SJSA1 (cell line): ENCODE measurements at regions not wholly inside any gene's neighbourhood (a gene's known extent, or its start where the extent isn't known, plus 50 kb on each side); places are given as distances from the start of the nearest gene placed in this dataset.

Source experiments
- DNase-seq, 2 experiments: peaks; one replicate each; pipeline ENCODE4 v3.0.0-alpha.2; 2015 to 2020; ENCODE audit warnings: low spot score in 2 of 2, low read depth in 1 of 2
- H3K27ac ChIP-seq: fragments of 250-450 bp; sonication (Bioruptor Pico); 2 replicates; pipeline ENCODE4 v1.5.1; 2020; ENCODE audit warnings: mild to moderate bottlenecking, moderate library complexity
- H3K27me3 ChIP-seq: fragments of 250-450 bp; sonication (Bioruptor Pico); replicated peaks from 2 replicates; pipeline ENCODE4 v1.5.1; 2020; ENCODE audit warnings: mild to moderate bottlenecking, moderate library complexity
- H3K36me3 ChIP-seq: fragments of 250-450 bp; sonication (Bioruptor Pico); 2 replicates; pipeline ENCODE4 v1.5.1; 2020; ENCODE audit warnings: mild to moderate bottlenecking
- H3K4me1 ChIP-seq: fragments of 250-450 bp; sonication (Bioruptor Pico); replicated peaks from 2 replicates; pipeline ENCODE4 v1.6.1; 2021; ENCODE audit warnings: mild to moderate bottlenecking
- H3K4me3 ChIP-seq: fragments of 250-450 bp; sonication (Bioruptor Pico); 2 replicates; pipeline ENCODE4 v1.5.1; 2020; ENCODE audit warnings: mild to moderate bottlenecking
- H3K9me3 ChIP-seq: fragments of 250-450 bp; sonication (Bioruptor Pico); replicated peaks from 2 replicates; pipeline ENCODE4 v1.5.1; 2020; ENCODE audit warnings: mild to moderate bottlenecking

- H3K36me3 ChIP-seq: no peaks in the 10 kb centered on the region
- H3K27me3 ChIP-seq: no peaks in the 10 kb centered on the region
- H3K9me3 ChIP-seq: no peaks in the 10 kb centered on the region
- DNase-seq: no peak
- H3K4me1 ChIP-seq: no peaks in the 10 kb centered on the region
- H3K4me3 ChIP-seq: no peak overlapping the region
- H3K27ac ChIP-seq: no peak overlapping the region
Measured at GRCh38 chr10:56298941-56299340, 62.1 kb downstream of the ZWINT start.

GRCh38 chr10:56296618-56297017 lies 64.4 kb downstream of the ZWINT start:
- Histone ChIP-seq H3K4me3 (no peak overlapping the region), H3K4me1 (no peaks in the 10 kb centered on the region), H3K9me3 (no peaks in the 10 kb centered on the region), H3K27ac (no peak overlapping the region), H3K27me3 (no peaks in the 10 kb centered on the region), H3K36me3 (no peaks in the 10 kb centered on the region)
- DNase-seq: no peak

- H3K9me3 ChIP-seq: no peaks in the 10 kb centered on the region
- DNase-seq: no peak
- no peak overlapping the region for H3K4me3 ChIP-seq
- no peaks in the 10 kb centered on the region for H3K27me3 ChIP-seq
- no peak overlapping the region for H3K27ac ChIP-seq
- no peaks in the 10 kb centered on the region for H3K4me1 ChIP-seq
- no peaks in the 10 kb centered on the region for H3K36me3 ChIP-seq
Measured at GRCh38 chr10:56288403-56288802, 72.7 kb downstream of the ZWINT start.

- no peaks in the 10 kb centered on the region for H3K27me3 ChIP-seq
- H3K36me3 ChIP-seq: no peaks in the 10 kb centered on the region
- H3K4me1 ChIP-seq: no peaks in the 10 kb centered on the region
- DNase-seq: no peak
- H3K4me3 ChIP-seq: no peak overlapping the region
- no peak overlapping the region for H3K27ac ChIP-seq
- H3K9me3 ChIP-seq: no peaks in the 10 kb centered on the region
Measured at GRCh38 chr10:56286096-56286495, 75.0 kb downstream of the ZWINT start.

- Histone ChIP-seq H3K9me3 (no peaks in the 10 kb centered on the region), H3K27ac (no peak overlapping the region), H3K36me3 (no peaks in the 10 kb centered on the region), H3K4me1 (no peaks in the 10 kb centered on the region), H3K27me3 (no peaks in the 10 kb centered on the region), H3K4me3 (no peak overlapping the region)
- DNase-seq: no peak
Measured at GRCh38 chr10:56279270-56279669, 81.8 kb downstream of the ZWINT start.

GRCh38 chr10:56269181-56269580 lies 91.9 kb downstream of the ZWINT start:
- Histone ChIP-seq H3K27ac (no peak overlapping the region), H3K4me3 (no peak overlapping the region), H3K4me1 (no peaks in the 10 kb centered on the region), H3K27me3 (no peaks in the 10 kb centered on the region), H3K9me3 (no peaks in the 10 kb centered on the region), H3K36me3 (no peaks in the 10 kb centered on the region)
- DNase-seq: no peak

- no peak for DNase-seq
- no peaks in the 10 kb centered on the region for H3K9me3 ChIP-seq
- H3K36me3 ChIP-seq: no peaks in the 10 kb centered on the region
- no peak overlapping the region for H3K27ac ChIP-seq
- H3K4me3 ChIP-seq: no peak overlapping the region
- H3K4me1 ChIP-seq: no peaks in the 10 kb centered on the region
- H3K27me3 ChIP-seq: no peaks in the 10 kb centered on the region
Measured at GRCh38 chr10:56266120-56266519, 94.9 kb downstream of the ZWINT start.

GRCh38 chr10:56258991-56259390 lies 102.1 kb downstream of the ZWINT start:
- Histone ChIP-seq H3K27ac (no peak overlapping the region), H3K36me3 (no peaks in the 10 kb centered on the region), H3K4me3 (no peak overlapping the region), H3K9me3 (no peaks in the 10 kb centered on the region), H3K27me3 (no peaks in the 10 kb centered on the region), H3K4me1 (no peaks in the 10 kb centered on the region)
- no peak for DNase-seq

GRCh38 chr10:56258378-56258777 lies 102.7 kb downstream of the ZWINT start:
- H3K4me1 ChIP-seq: no peaks in the 10 kb centered on the region
- no peaks in the 10 kb centered on the region for H3K36me3 ChIP-seq
- H3K4me3 ChIP-seq: no peak overlapping the region
- H3K9me3 ChIP-seq: no peaks in the 10 kb centered on the region
- DNase-seq: no peak
- H3K27ac ChIP-seq: no peak overlapping the region
- no peaks in the 10 kb centered on the region for H3K27me3 ChIP-seq

GRCh38 chr10:56255298-56255697 lies 105.8 kb downstream of the ZWINT start:
- Histone ChIP-seq H3K4me3 (no peak overlapping the region), H3K9me3 (no peaks in the 10 kb centered on the region), H3K27ac (no peak overlapping the region), H3K4me1 (no peaks in the 10 kb centered on the region), H3K36me3 (no peaks in the 10 kb centered on the region), H3K27me3 (no peaks in the 10 kb centered on the region)
- no peak for DNase-seq

GRCh38 chr10:56240471-56240870 lies 120.6 kb downstream of the ZWINT start:
- Histone ChIP-seq H3K36me3 (no peaks in the 10 kb centered on the region), H3K4me1 (no peaks in the 10 kb centered on the region), H3K27me3 (no peaks in the 10 kb centered on the region), H3K4me3 (no peak overlapping the region), H3K9me3 (no peaks in the 10 kb centered on the region), H3K27ac (no peak overlapping the region)
- DNase-seq: no peak

- no peaks in the 10 kb centered on the region for H3K9me3 ChIP-seq
- no peaks in the 10 kb centered on the region for H3K4me1 ChIP-seq
- H3K27me3 ChIP-seq: no peaks in the 10 kb centered on the region
- H3K27ac ChIP-seq: no peak overlapping the region
- H3K36me3 ChIP-seq: no peaks in the 10 kb centered on the region
- H3K4me3 ChIP-seq: no peak overlapping the region
- no peak for DNase-seq
Measured at GRCh38 chr10:56231436-56231835, 129.6 kb downstream of the ZWINT start.

- no peak overlapping the region for H3K4me3 ChIP-seq
- no peaks in the 10 kb centered on the region for H3K36me3 ChIP-seq
- no peaks in the 10 kb centered on the region for H3K9me3 ChIP-seq
- H3K4me1 ChIP-seq: no peaks in the 10 kb centered on the region
- H3K27ac ChIP-seq: no peak overlapping the region
- no peaks in the 10 kb centered on the region for H3K27me3 ChIP-seq
- DNase-seq: no peak
Measured at GRCh38 chr10:56222237-56222636, 138.8 kb downstream of the ZWINT start.

GRCh38 chr10:56212951-56213350 lies 148.1 kb downstream of the ZWINT start:
- Histone ChIP-seq H3K4me3 (no peak overlapping the region), H3K27me3 (no peaks in the 10 kb centered on the region), H3K4me1 (no peaks in the 10 kb centered on the region), H3K36me3 (no peaks in the 10 kb centered on the region), H3K27ac (no peak overlapping the region), H3K9me3 (no peaks in the 10 kb centered on the region; the same call in 1 of the 2 replicates)
- DNase-seq: no peak

- Histone ChIP-seq H3K9me3 (no peaks in the 10 kb centered on the region), H3K27me3 (no peaks in the 10 kb centered on the region), H3K4me3 (no peak overlapping the region), H3K4me1 (no peaks in the 10 kb centered on the region), H3K36me3 (no peaks in the 10 kb centered on the region), H3K27ac (no peak overlapping the region)
- no peak for DNase-seq
Measured at GRCh38 chr10:56181607-56182006, 179.5 kb downstream of the ZWINT start.
